Ascending aorta (tissue), 2 donors: ENCODE measurements at regions not wholly inside any gene's neighbourhood (a gene's known extent, or its start where the extent isn't known, plus 50 kb on each side); places are given as distances from the start of the nearest gene placed in this dataset.

Experiments used
- DNase-seq, 2 donors: peaks; one replicate each; pipeline ENCODE4 v3.0.0-alpha.2; 2019; ENCODE audit warnings: low spot score in 2 of 2
- H3K27ac ChIP-seq, 2 donors: fragments of 200-600 bp; sonication (generic); one replicate each; pipeline ENCODE4 v1.5.1; 2016 to 2017; ENCODE audit warnings: mild to moderate bottlenecking in 1 of 2
- H3K27me3 ChIP-seq: fragments of 200-600 bp; sonication (generic); one replicate; pipeline ENCODE4 v1.5.1; 2017
- H3K36me3 ChIP-seq, 2 donors: fragments of 200-600 bp; sonication (generic); one replicate each; pipeline ENCODE4 v1.5.1; 2016
- H3K4me1 ChIP-seq, 2 donors: fragments of 200-600 bp; sonication (generic); one replicate each; pipeline ENCODE4 v1.5.1; 2016 to 2017; ENCODE audit warnings: mild to moderate bottlenecking in 1 of 2
- H3K4me3 ChIP-seq, 2 donors: fragments of 200-600 bp; sonication (generic); one replicate each; pipeline ENCODE4 v1.5.1; 2016 to 2017; ENCODE audit warnings: mild to moderate bottlenecking in 1 of 2
- H3K9me3 ChIP-seq, 2 donors: fragments of 200-600 bp; sonication (generic); one replicate each; pipeline ENCODE4 v1.5.1; 2016
- intact Hi-C: fragments of 100-400 bp; cut with DNase I; formaldehyde crosslinking; loops from one replicate; pipeline ENCODE4 v1.15.1; 2023
- TF ChIP-seq, protein P1 (sequence below), 3 experiments: fragments of 200-600 bp in 2 of 3; fragments of 450-650 bp in 1 of 3; sonication (generic) in 2 of 3; IDR thresholded peaks; one replicate each; pipeline ENCODE4 v1.5.1; 2016 to 2019; ENCODE audit warnings: antibody characterized with exemption in 3 of 3, mild to moderate bottlenecking in 1 of 3, moderate library complexity in 1 of 3

DNA sequence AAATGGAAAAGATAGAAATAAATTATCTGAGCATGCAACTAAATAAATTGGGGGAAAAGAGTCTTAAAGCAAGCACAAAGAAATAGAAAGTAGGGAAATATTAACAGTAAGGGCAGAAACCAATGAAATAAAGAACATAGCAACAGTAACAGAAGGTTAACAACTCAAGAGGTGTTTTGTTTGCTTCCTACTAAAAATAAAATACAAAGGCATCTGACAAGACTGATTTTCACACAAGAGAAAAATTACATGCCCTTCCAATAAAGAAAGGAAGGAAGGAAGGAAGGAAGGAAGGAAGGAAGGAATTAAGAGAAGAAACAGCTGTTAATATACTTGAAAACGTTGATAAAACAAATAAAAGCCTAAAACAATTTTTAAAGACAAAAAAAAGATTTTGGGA lies 240.2 kb downstream of the SEC16B start:
- Histone ChIP-seq H3K4me1 (no peaks in the 10 kb centered on the region), H3K27ac (no peak overlapping the region), H3K9me3 (no peaks in the 10 kb centered on the region), H3K36me3 (no peaks in the 10 kb centered on the region), H3K4me3 (no peak overlapping the region), H3K27me3 (no peaks in the 10 kb centered on the region)
- TF ChIP-seq, protein P1, sequence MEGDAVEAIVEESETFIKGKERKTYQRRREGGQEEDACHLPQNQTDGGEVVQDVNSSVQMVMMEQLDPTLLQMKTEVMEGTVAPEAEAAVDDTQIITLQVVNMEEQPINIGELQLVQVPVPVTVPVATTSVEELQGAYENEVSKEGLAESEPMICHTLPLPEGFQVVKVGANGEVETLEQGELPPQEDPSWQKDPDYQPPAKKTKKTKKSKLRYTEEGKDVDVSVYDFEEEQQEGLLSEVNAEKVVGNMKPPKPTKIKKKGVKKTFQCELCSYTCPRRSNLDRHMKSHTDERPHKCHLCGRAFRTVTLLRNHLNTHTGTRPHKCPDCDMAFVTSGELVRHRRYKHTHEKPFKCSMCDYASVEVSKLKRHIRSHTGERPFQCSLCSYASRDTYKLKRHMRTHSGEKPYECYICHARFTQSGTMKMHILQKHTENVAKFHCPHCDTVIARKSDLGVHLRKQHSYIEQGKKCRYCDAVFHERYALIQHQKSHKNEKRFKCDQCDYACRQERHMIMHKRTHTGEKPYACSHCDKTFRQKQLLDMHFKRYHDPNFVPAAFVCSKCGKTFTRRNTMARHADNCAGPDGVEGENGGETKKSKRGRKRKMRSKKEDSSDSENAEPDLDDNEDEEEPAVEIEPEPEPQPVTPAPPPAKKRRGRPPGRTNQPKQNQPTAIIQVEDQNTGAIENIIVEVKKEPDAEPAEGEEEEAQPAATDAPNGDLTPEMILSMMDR (IDR thresholded peaks at IDR 0.05): no peak
- DNase-seq: no peak
- intact Hi-C loops: no loop called here

DNA sequence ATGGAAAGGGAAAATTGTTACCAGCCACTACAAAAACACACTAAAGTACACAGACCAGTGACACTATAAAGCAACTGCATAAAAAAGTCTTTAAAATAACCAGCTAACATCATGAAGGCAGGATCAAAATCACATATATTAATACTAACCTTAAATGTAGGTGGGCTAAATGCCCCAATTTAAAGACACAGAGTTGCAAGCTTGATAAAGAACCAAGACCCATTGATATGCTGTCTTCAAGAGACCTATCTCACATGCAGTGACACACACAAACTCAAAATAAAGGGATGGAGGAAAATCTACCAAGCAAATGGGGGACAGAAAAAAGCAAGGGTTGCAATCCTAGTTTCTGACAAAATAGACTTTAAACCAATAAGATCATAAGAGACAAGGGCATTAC lies 246.3 kb downstream of the SEC16B start:
- H3K9me3 ChIP-seq: peaks cover 0 to 15% of the 10 kb centered on the region in 2 donors
- DNase-seq: no peak
- H3K27ac ChIP-seq: no peak overlapping the region
- H3K27me3 ChIP-seq: no peaks in the 10 kb centered on the region
- TF ChIP-seq, protein P1 (IDR thresholded peaks at IDR 0.05): no peak
- H3K4me3 ChIP-seq: no peak overlapping the region
- intact Hi-C loops: no loop called here
- no peaks in the 10 kb centered on the region for H3K36me3 ChIP-seq
- H3K4me1 ChIP-seq: no peaks in the 10 kb centered on the region

DNA sequence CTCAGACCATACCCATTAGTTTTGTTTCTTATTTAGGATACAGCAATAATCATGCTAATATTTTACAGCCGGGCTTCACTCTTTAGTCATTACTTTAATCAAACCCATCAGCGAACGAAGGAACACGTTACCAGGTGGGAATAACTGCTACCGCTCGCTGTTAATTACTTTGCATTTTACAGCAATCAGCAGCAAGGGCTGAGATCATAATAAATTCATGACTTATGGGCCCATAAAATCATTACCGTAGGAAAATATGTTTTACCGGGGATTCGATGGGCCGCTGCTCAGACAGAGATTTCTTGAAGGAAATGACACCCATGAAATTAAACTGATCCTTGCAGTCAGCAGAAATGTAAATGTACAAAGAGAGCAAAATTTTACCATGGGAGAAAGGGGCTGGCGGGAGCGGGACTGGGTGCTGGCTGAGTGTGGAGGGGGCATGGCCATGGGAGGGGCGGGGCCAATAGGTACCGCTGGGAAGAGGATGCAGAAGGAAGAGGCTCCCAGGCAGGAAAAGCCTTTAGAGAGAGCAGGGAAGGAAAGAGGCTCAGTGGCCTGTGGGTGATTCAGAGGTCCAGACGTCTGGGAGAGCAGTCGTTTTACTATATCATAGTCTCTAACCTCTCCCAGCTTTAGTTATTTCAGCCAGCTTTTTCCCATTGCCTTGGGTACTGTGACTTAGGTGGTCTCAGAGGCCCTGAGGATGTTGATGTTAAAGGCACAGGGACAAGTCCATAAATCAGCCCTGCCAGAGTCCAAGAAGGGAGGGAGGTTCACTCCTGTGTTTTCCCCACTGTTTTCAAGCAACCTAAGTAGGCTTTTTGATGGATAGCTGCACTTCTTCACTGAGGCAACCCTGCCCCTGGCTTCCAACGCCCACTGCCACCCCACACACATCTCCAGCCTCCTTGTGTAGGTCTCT lies 258.9 kb downstream of the SEC16B start:
- TF ChIP-seq, protein P1 (IDR thresholded peaks at IDR 0.05): no peak
- Histone ChIP-seq H3K27me3 (no peaks in the 10 kb centered on the region), H3K4me1 (no peaks in the 10 kb centered on the region), H3K27ac (no peak overlapping the region), H3K36me3 (no peaks in the 10 kb centered on the region), H3K4me3 (no peak overlapping the region), H3K9me3 (no peaks in the 10 kb centered on the region)
- DNase-seq: no peak
- intact Hi-C loops: no loop called here

DNA sequence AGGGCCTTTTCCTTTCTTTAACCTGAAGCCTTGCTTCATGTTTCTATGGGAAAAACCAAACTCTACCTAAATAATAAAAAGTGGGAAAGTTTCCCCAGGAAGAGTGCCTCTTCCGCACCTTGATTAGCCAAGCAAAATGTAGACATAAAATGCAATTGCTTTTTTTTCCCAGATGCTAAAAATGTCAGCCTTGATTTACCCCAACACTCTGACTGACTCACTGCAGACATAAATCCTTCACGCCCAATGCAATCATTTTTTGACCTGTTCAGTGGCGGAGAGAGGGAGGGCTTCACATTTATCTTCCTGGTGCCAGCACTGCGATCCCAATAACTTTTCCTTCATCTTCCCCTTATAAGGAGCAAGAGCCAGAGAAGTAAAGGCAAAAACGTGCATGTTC lies 261.5 kb downstream of the SEC16B start:
- DNase-seq: no peak
- Histone ChIP-seq H3K4me3 (no peak overlapping the region), H3K27ac (no peak overlapping the region), H3K36me3 (no peaks in the 10 kb centered on the region), H3K4me1 (no peaks in the 10 kb centered on the region), H3K27me3 (no peaks in the 10 kb centered on the region), H3K9me3 (no peaks in the 10 kb centered on the region)
- intact Hi-C loops: no loop called here
- TF ChIP-seq, protein P1 (IDR thresholded peaks at IDR 0.05): no peak

DNA sequence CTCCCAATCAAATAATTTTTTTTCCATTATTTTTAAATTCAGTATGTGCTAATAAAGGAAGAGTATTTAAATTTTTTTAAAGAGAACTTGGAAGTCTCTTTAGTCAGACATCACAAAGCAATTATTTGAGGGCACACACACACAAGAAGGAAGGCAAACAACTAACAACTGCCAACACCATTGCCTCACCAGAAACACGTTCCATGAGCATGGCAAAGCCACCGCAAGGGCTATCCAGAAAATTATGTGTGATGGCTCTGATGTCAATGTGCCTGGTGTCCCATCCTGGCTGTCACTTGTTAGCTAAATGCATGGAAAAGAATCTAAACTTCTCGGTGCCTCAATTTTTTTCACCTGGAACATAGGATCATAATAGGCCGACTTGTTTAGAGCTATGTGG lies 262.9 kb downstream of the SEC16B start:
- DNase-seq: no peak
- no peaks in the 10 kb centered on the region for H3K9me3 ChIP-seq
- no peaks in the 10 kb centered on the region for H3K36me3 ChIP-seq
- no peaks in the 10 kb centered on the region for H3K27me3 ChIP-seq
- TF ChIP-seq, protein P1 (IDR thresholded peaks at IDR 0.05): no peak
- H3K27ac ChIP-seq: no peak overlapping the region
- intact Hi-C loops: no loop called here
- no peak overlapping the region for H3K4me3 ChIP-seq
- no peaks in the 10 kb centered on the region for H3K4me1 ChIP-seq
